Chondrocyte (in vitro differentiated cells): ENCODE measurements at regions not wholly inside any gene's neighbourhood (a gene's known extent, or its start where the extent isn't known, plus 50 kb on each side); places are given as distances from the start of the nearest gene placed in this dataset.

Experiments
- DNase-seq: peaks from one replicate; pipeline ENCODE4 v3.0.0; 2021; ENCODE audit warnings: mixed read lengths, low spot score
- H3K27ac Mint-ChIP-seq: one replicate; pipeline ENCODE4 v1.8.0; 2021; ENCODE audit warnings: mild to moderate bottlenecking, moderate library complexity, mixed read lengths; ENCODE audit not compliant: unreplicated experiment
- H3K27me3 Mint-ChIP-seq: 2 replicates; pipeline ENCODE4 v1.8.0; 2021; ENCODE audit warnings: low read depth, mixed read lengths
- H3K36me3 Mint-ChIP-seq: 2 replicates; pipeline ENCODE4 v1.8.0; 2021; ENCODE audit warnings: low read depth, mixed read lengths
- H3K4me1 Mint-ChIP-seq: 2 replicates; pipeline ENCODE4 v1.8.0; 2021; ENCODE audit warnings: low read depth, mild to moderate bottlenecking, mixed read lengths
- H3K4me3 Mint-ChIP-seq: one replicate; pipeline ENCODE4 v1.8.0; 2021; ENCODE audit warnings: mild to moderate bottlenecking, moderate library complexity, mixed read lengths; ENCODE audit not compliant: unreplicated experiment
- H3K9me3 Mint-ChIP-seq: 2 replicates; pipeline ENCODE4 v1.8.0; 2021; ENCODE audit warnings: low read depth, mixed read lengths
- CTCF ChIP-seq: fragments of 200-600 bp; sonication (generic); IDR thresholded peaks from 2 replicates; pipeline ENCODE4 v1.5.0; 2021; ENCODE audit warnings: antibody characterized with exemption, mild to moderate bottlenecking, moderate library complexity

GRCh38 chr6:153668758-153669157 is 370.3 kb upstream of the OPRM1 start:
- H3K4me3 Mint-ChIP-seq: no peak overlapping the region
- H3K36me3 Mint-ChIP-seq: no peaks in the 10 kb centered on the region
- no peak overlapping the region for H3K27ac Mint-ChIP-seq
- H3K9me3 Mint-ChIP-seq: no peaks in the 10 kb centered on the region
- peaks cover 3% of the 10 kb centered on the region for H3K27me3 Mint-ChIP-seq
- no peak for DNase-seq
- no peaks in the 10 kb centered on the region for H3K4me1 Mint-ChIP-seq
- TF ChIP-seq CTCF: no peak

GRCh38 chr6:153662982-153663381 is 376.1 kb upstream of the OPRM1 start:
- no peaks in the 10 kb centered on the region for H3K4me1 Mint-ChIP-seq
- no peak overlapping the region for H3K27ac Mint-ChIP-seq
- no peak for DNase-seq
- H3K27me3 Mint-ChIP-seq: peaks cover 5% of the 10 kb centered on the region
- peaks cover 6% of the 10 kb centered on the region for H3K9me3 Mint-ChIP-seq
- peak; percentile 15 for TF ChIP-seq CTCF
- no peaks in the 10 kb centered on the region for H3K36me3 Mint-ChIP-seq
- H3K4me3 Mint-ChIP-seq: no peak overlapping the region

GRCh38 chr6:153645326-153645725 is 393.7 kb upstream of the OPRM1 start:
- Mint-ChIP-seq H3K4me3 (no peak overlapping the region), H3K36me3 (no peaks in the 10 kb centered on the region), H3K27ac (no peak overlapping the region), H3K27me3 (no peaks in the 10 kb centered on the region), H3K4me1 (no peaks in the 10 kb centered on the region), H3K9me3 (no peaks in the 10 kb centered on the region)
- TF ChIP-seq CTCF: no peak
- no peak for DNase-seq

GRCh38 chr6:153644000-153644399 is 395.0 kb upstream of the OPRM1 start:
- no peak for TF ChIP-seq CTCF
- Mint-ChIP-seq H3K27ac (no peak overlapping the region), H3K4me3 (no peak overlapping the region), H3K27me3 (no peaks in the 10 kb centered on the region), H3K36me3 (no peaks in the 10 kb centered on the region), H3K9me3 (no peaks in the 10 kb centered on the region), H3K4me1 (no peaks in the 10 kb centered on the region)
- no peak for DNase-seq

GRCh38 chr6:153634416-153634815 is 404.6 kb upstream of the OPRM1 start:
- H3K4me3 Mint-ChIP-seq: no peak overlapping the region
- peaks cover 17% of the 10 kb centered on the region for H3K9me3 Mint-ChIP-seq
- TF ChIP-seq CTCF: no peak
- H3K27me3 Mint-ChIP-seq: peaks cover 3% of the 10 kb centered on the region
- DNase-seq: no peak
- H3K4me1 Mint-ChIP-seq: no peaks in the 10 kb centered on the region
- H3K27ac Mint-ChIP-seq: no peak overlapping the region
- H3K36me3 Mint-ChIP-seq: peaks cover 2% of the 10 kb centered on the region
